SHP77 treated with DMSO at 0.1 percent for 48 hours (cell line): ENCODE measurements at regions not wholly inside any gene's neighbourhood (a gene's known extent, or its start where the extent isn't known, plus 50 kb on each side); places are given as distances from the start of the nearest gene placed in this dataset.
"Not testable (repeated sequence)": the region's sequence is repeated elsewhere in the genome, so short reads cannot be mapped to it uniquely, and the experiment has no call there.

Experiments
- DNase-seq: peaks from one replicate; lab custom pipeline; 2025; lab: John Stamatoyannopoulos, UW

DNA sequence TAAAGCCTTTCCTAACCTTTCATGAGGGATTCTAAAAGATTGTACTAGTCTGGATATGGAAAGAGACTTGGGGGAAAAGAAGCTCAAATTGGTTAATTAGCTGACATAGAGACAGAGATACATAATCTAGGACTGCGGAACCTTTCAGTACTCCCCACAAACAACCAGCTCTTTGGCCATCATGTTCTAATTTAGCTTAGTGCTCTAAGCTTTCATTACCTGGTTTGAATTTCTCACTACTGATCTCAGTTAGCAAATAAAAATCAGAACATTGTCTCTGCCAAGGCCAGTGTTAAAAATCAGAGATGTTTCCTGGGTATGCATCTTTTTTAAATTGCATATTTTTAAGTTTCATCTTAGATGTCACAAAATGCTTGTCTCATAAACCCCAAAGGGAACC, 254.4 kb downstream of the GLUD2 start:
- no peak for DNase-seq

DNA sequence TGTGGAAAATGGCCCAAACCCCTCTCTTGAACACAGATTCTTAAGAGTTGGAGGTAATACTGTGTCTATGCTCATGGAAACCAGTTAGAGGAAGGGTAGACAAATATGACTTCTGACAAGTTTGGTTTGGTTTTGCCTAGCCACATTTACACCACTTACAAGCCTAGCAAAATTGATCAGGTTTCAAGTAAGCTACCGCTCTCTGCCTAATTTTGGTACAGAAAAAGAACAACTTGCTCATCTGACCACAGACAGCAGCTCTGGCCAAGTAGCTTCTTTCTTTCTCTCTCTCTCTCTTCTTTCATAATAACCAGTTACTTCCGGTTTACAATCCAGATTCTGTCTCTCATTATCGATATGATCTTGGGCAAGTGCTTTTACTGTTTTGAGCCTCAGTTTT, 260.0 kb downstream of the GLUD2 start:
- DNase-seq, result no peak

- peak; percentile 4 for DNase-seq
Measured at GRCh38 chrX:121308276-121308805, 260.9 kb downstream of the GLUD2 start.

DNA sequence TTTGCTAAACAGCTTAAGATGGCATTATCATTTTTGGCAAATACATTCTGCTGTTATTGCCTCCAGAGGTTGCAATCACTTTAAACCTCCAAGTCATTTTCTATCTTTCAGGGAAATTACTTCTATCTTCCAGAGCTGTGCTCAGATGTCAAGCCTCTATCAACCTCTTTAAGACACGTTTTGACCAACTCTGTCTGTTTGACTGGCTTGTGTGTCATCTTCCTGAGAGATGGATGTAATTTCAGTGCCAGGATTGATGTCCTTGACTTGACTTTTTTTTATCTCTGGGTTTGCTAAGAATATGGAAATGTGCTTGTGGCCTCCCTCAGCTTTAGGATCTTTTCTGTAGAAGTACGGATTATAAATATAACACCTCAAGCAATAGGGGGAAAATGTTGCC, 263.4 kb downstream of the GLUD2 start:
- no peak for DNase-seq

DNA sequence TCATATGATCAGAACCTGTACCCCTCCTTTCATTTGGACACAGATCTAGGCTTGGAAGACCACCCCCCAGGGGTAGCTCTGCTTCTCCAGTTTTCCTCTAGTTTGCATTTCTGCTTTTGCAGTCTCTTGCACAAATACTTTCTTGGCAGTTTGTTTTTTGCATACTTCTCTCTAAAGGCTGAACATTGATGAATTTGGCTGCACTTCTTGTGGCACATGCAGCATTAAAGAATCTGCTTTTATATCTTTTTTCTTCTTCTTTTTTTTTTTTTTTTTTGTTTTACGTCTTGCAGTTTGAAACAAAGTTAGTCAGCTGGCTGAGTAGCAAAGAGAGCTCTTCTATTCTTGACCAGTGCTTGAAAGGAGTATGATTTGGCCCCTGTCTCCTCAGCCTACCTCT, 273.0 kb downstream of the GLUD2 start:
- no peak for DNase-seq

DNA sequence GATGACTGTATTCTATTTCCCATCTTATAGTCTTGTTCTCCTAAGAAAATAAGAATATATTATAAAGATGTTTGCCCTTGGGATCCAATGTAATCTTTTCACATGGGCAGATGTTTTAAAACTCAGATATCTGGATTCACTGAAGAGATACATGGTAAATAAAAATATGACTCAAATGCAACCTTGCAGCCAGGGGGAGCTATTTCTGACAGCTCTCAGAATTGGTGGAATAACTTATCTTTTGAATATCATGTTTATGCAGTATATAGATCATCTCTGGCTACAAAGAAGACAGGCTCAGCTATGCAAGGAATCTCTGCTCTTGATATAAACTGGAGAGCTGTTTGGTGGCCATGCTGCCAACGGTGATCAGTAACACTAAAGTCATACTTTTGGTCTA, 274.7 kb downstream of the GLUD2 start:
- no peak for DNase-seq

DNA sequence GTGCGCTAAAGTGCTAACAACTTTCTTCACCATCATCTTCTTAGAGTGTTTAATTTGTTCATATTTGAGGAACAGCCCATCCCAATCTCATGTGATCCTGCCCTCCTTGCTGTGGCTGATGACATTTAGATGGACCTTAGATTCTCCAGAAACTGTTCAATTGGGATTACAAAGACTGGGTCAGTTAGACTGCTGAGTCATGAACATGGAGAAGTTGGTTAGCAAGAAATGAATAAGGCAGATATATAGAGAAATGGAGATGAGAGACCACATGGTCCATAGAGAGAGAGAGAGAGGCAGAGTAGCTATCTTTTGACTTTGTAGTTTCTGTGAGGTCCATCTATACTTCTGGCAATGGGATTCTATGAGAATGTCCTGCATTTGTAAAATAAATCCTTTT, 275.9 kb downstream of the GLUD2 start:
- DNase-seq, result no peak

- DNase-seq, result peak; percentile 5
Measured at GRCh38 chrX:121333942-121334341, 286.5 kb downstream of the GLUD2 start.

- no peak for DNase-seq
Measured at GRCh38 chrX:121336831-121337421, 289.5 kb downstream of the GLUD2 start.

- DNase-seq, result no peak
Measured at GRCh38 chrX:121337816-121338215, 290.4 kb downstream of the GLUD2 start.

DNA sequence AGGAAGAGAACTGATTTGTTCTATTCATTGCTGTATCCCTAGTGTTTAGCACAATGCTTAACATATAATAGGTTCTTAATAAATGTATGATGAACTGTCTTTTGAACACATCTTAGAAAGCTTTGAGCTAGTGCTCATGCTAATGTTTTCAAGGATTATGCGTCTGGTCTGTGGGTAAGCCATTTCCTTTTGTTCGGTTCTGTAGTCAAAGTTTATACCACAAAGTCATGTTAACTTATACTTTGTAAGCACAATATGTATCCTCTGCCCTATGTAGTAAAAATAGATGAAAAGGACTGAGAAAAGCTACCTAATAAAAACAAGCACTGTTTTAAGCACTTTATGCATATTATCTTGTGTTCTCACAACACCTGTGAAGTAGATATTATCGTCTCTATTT, 301.9 kb downstream of the GLUD2 start:
- no peak for DNase-seq

- DNase-seq, result peak; percentile 41
Measured at GRCh38 chrX:121356139-121356849, 308.9 kb downstream of the GLUD2 start.

- no peak for DNase-seq
Measured at GRCh38 chrX:121356850-121357171, 309.4 kb downstream of the GLUD2 start.

DNA sequence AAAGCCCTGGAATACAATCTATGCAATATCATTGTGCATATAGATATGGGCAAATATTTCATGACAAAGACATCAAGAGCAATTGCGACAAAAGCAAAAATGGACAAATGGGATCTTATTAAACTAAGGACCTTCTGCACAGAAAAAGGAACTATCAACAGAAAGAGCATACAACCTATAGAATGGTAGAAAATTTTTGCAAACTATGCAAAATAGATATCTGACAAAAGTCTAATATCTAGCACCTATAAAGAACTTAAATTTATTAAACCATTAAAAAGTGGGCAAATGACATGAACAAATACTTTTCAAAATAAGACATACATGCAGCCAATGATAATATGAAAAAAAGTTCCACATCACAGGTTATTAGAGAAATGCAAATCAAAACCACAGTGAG, 312.9 kb downstream of the GLUD2 start:
- no peak for DNase-seq

GRCh38 chrX:121365572-121366161, 318.3 kb downstream of the GLUD2 start:
- DNase-seq, result no peak

DNA sequence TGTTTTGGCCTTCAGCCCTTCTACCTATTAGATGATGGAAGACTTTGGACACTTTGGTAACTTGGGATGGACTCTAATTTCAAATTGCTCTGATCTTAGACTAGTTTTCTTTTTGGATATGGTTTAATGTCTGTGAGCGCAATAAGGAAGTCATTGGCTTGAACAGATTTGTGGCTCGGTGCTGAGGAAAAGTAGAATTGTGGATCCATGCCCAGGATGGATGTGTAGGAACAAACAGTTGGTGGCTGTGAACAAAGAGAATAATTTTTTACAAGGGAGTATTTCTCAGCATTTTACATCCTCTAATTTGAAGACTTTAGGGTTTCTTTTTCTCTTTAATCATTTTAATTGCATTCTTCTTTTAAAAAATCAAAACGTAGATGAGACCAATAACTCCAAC, 327.1 kb downstream of the GLUD2 start:
- DNase-seq, result no peak

GRCh38 chrX:121381915-121382314, 334.5 kb downstream of the GLUD2 start:
- DNase-seq, result not testable (repeated sequence)

DNA sequence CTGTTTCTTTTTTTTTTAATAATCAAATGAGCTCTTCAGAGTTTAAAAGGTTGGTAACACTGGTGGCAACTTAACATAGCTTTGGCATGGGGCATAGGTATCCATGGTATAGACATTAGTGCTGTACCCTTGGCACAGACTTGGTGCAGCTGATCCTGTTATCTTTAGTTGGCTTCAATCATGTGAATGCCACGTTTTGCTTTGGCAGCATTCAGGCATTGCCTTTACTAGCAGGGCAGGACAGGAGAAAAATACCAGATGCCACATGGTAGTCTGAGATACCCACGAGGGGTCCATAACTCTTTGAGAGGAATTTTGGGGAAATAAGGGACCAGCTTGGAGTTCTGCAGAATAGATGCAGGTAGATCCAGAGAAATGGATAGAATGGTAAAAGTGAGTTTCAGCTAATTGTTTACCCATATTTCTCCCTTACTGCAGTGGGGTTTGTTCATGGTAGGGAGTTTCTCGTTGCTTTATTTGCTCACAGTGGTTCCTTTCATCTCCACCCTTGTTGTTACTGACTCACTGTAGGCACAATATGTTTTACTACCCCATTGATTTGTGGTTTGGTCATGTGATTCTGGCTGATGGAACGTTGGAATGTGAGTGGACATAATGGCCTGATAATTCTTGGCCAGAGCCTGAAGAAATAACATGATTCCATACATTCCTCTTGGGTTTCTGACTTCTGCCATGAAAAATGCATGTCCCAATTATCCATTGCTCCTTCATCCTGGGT, 342.7 kb downstream of the GLUD2 start:
- no peak for DNase-seq

DNA sequence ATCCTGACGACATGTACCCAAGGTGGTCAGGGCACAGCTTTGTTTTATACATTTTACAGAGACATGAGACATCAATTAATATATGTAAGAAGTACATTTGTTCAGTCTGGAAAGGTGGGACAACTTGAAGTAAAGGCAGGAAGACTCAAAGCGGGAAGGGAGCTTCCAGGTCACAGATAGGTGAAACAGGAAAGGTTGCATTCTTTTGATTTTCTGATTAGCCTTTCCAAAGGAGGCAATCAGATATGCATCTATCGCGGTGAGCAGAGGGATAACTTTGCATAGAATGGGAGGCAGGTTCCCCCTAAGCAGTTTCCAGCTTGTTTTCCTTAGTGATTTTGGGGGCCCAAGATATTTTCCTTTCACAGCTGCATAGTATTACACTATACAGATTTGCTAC, 358.4 kb downstream of the GLUD2 start:
- DNase-seq, result no peak

DNA sequence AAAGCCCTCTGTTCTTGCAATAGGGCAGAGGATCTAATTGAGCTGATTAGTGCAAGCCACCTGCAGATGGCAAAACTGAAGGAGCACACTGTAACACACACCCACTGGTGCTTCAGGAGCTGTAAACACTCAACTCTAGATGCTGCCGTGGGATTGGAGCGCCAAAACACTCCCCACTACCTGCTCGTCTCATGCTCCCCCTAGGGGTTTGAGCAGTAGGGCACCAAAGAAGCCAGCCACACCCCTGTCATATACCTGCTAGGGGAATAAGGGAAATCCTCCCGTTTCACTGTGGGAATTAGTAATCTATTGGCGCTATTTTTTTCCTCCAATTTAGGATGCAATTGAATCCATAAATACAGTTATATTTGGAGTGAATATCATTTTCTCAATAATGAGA, 360.2 kb downstream of the GLUD2 start:
- no peak for DNase-seq

GRCh38 chrX:121431514-121431913, 384.1 kb downstream of the GLUD2 start:
- not testable (repeated sequence) for DNase-seq

DNA sequence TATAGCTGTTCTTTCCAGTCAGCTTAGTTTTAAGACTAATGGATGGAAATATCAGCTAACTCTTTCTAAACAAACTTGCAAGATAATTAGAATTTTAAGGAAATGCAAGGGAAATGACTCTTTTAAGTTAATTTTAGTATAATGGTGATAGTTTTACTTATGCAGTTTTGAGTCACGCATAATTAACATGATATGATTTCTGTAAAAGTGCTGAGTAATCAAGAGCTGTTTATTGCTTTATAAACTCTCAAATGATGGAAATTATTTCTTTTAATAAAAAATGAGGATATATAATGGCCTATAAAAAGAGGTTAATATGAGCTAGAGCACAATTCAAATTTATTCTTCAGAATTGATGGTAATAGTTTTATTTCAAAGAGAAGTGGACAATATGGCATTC, 385.9 kb downstream of the GLUD2 start:
- DNase-seq, result no peak

- DNase-seq, result not testable (repeated sequence)
Measured at GRCh38 chrX:121437666-121438065, 390.3 kb downstream of the GLUD2 start.
